SIG-M5 treated with dmso at 0.1 percent for 504 hours (cell line): ENCODE measurements at regions not wholly inside any gene's neighbourhood (a gene's known extent, or its start where the extent isn't known, plus 50 kb on each side); places are given as distances from the start of the nearest gene placed in this dataset.
"Not testable (repeated sequence)": the region's sequence is repeated elsewhere in the genome, so short reads cannot be mapped to it uniquely, and the experiment has no call there.

ENCODE experiments used
- DNase-seq: peaks from one replicate; lab custom pipeline; 2025; ENCODE audit not compliant: unreplicated experiment; lab: John Stamatoyannopoulos, UW

DNA sequence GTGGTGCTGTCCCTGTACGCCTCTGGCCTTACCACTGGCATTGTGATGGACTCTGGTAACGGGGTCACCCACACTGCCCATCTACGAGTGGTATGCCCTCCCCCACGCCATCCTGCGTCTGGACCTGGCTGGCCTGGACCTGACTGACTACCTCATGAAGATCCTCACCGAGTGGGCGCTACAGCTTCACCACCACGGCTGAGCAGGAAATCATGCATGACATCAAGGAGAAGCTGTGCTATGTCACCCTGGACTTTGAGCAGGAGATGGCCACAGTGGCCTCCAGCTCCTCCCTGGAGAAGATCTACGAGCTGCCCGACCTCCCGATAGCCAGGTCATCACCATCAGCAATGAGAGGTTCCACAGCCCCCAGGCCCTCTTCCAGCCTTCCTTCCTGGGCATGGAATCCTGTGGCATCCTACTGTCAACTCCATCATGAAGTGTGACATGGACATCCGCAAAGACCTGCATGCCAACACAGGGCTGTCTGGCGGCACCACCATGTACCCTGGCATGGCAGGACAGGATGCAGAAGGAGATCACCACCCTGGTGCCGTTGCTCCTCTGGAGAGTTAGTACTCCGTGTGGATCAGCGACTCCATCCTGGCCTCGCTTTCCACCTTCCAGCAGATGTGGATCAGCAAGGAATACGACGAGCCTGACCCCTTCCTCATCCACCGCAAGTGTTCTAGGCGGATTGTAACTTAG lies 434.2 kb upstream of the RGMB start:
- no peak for DNase-seq

DNA sequence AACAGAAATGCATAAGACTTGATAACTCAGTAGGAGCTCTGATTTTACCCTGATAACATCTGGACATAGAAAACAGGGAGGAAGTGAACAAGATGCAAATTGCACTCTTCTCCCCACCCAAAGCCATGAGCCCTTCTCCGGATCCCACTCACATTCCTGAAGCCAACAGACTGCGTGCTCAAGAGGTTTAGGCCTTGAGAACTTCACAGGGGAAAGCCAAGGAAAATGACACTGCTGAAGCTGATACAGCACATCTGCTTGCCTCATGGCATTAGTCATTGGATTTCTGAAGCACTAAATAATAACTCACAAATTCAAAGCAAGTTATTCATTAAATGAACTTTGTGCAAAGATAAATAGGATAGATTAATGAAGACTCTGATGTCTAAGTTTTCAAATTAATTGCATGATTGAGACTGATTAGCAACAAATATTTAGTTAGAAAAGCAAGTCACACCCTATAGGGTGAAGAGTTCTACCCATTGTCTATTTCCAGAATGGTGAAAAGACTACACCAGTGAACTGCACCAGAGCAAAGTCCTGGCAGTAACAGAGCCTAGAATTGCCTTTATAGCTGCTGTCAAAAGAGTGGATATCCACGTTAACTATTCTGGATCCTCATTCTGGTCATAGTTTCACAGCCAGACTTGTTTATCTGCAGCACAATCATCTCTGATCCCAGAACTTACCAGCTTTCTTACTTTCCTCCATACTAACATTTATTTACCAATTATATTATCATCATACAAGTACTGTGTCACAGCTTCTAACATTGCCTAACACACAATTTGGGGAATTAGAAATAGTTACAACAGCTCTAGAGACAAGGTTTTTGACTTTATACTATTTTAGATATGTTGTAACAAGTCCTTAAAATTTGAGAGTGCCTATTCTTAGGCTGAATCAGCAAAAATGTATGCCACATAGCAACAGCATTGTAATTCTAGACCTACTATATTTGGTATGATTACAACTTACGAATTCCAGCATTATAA lies 432.1 kb upstream of the RGMB start:
- no peak for DNase-seq

DNA sequence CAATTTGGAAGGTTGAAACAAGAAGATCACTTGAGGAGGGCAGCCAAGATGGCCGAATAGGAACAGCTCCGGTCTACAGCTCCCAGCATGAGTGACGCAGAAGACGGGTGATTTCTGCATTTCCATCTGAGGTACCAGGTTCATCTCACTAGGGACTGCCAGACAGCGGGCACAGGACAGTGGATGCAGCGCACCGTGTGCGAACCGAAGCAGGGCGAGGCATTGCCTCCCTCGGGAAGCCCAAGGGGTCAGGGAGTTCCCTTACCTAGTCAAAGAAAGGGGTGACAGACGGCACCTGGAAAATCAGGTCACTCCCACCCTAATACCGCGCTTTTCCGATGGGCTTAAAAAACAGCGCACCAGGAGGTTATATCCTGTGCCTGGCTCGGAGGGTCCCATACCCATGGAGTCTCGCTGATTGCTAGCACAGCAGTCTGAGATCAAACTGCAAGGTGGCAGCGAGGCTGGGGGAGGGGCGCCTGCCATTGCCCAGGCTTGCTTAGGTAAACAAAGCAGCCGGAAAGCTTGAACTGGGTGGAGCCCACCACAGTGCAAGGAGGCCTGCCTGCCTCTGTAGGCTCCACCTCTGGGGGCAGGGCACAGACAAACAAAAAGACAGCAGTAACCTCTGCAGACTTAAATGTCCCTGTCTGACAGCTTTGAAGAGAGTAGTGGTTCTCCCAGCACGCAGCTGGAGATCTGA lies 430.4 kb upstream of the RGMB start:
- not testable (repeated sequence) for DNase-seq

DNA sequence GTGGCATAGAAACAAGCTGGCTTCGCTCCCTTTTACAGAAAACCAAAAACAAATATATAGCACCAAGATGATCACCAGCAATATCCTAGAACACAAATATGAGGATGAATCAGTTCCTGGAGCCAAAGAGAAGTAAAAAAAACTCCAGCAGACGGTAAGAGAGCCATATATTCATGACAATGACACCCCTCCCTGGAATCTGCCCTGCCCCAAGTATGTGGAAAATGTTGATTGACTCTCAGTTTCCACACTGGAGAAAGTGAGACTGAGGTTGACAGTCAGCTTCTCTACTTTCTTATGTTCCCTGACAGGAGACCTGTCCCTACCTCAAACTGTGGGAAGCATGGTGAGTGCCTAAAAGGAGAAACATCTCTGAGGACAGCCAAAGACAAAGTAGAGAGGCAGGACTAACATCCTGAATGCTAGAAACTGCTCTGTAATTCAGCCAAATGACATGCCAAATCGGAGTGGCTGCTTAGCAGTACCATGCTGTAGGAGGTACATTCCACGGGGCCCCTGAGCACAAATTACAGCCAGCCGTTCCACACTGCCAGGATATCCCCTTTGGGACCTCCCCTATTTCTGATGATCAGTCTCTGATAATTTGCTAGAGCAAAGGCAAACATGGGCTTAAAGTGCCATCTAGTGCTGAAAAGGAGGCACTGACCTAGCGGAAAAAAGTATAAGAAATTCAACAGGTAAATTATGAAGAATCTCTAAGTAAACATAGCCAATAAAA lies 424.0 kb upstream of the RGMB start:
- DNase-seq, result no peak

DNA sequence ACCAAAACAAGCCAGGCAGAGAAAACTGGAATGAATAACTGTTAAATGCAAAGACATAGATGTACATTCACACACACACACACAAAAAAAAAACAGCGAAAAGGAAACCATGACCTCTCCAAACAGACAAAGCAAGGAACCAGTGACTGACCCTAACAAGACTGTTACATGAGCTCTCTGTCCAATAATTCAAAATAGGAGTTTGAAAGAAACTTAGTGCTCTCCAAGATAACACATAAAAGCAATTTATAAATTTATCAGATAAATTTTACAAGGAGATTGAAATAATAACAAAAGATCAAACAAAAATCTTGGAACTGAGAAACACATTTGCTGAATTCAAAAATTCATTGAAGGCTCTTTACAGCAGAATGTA lies 423.5 kb upstream of the RGMB start:
- no peak for DNase-seq

DNA sequence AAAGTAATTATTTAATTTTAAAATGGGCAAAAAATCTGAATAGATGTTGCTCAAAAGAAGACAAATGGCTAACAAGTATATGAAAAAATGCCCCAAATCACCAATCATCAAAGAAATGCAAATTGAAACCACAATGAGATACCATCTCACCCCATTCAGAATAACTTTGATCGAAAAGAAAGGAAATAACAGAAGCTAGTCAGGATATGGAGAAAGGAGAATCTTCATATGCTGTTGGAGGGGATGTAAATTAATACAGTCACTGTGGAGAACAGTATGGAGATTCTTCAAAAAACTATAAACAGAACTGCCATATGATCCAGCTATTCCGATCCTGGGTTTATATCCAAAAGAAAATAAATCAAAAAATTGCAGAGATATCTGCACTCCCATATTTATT lies 418.5 kb upstream of the RGMB start:
- no peak for DNase-seq

DNA sequence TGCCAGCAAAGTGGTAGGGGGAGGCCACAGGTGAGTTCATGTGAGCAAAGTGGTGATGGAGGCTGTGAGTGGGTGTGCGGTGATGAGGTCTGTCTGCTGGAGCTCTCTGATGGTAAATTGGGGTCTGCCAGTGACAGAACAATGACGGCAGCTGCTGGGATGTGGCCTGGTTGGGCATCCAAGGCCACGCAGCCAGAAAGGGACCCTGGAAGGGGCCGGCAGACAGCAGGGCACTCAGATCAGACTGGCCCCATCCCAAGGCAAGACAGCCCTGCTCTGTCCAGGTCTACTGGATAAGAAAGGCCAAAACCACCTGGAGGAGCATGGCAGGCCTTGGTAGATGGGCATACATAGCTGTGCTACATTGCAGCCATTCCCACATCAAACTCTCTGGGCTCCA lies 412.9 kb upstream of the RGMB start:
- DNase-seq, result no peak

DNA sequence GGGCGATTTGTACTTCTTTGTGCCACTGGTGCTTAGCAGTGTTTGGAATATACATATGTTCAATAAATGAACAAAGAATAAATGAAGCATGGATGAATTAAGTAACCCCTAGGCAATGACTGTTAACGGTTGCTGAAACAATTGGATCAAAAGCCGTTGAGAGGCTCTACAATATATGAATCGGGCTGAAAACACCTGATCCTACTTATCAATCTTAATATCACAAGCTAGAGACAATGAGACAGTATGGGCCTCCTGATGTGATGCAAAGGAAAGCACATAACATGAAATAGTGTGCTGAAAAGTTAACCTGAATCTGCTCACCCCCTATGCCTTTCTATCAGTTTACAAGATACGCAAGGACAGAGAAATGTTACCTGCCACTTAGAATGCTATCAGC lies 410.3 kb upstream of the RGMB start:
- no peak for DNase-seq

DNA sequence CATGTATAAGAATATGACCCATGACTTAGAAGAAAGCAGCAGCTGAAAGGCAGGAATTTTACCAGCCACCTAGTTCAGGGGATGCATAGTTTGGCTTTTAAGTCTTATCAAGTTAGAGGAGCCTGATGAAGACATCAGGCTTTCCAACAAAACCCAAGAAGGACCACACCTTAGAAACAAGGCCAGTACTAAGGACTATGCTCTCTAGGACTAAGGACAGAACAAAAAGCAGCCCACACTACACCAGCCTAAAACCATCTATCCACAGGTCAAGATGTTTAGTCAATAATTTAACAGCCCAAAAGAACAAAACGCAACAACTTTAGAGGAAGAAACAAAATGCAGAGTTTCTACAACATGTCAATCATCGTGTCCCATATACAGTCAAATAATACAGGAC lies 408.9 kb upstream of the RGMB start:
- DNase-seq, result no peak

DNA sequence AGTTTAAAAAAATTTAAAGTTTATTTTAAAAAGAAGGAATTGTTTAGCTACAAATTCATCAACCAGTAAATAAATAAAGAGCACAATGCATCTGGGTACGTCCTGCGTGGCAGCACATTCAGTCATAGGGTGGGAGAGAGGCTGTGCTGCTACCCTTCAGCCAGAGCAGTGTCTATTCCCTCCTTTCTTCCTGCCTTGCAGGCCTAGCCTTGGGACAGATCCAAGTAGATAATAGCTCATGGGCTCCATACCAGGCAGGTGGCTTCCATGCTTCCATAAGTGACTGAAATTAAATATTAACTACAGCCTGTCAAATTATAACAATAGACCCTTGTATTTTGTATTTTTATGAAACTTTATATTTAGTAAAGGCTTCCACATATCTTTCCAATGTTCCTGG lies 408.3 kb upstream of the RGMB start:
- DNase-seq, result no peak

DNA sequence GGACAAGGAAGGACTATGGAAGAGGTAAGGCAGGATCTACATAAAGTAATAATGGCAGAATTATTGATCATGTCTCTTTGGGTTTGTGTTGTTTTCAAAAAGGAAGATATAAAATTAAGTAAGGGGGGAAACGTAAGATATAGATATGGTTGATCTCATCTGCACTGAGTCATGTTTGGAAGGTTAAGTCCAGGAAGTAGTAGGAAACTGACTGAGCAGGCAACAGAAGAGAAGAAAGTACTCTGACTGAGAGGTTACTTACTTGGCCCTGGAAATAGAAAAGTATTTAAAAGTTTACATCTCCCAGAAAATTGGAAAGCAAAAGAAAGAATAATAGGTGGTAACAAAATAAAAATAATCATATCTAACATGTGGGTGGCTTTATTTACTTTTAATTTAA lies 405.3 kb upstream of the RGMB start:
- DNase-seq, result no peak

DNA sequence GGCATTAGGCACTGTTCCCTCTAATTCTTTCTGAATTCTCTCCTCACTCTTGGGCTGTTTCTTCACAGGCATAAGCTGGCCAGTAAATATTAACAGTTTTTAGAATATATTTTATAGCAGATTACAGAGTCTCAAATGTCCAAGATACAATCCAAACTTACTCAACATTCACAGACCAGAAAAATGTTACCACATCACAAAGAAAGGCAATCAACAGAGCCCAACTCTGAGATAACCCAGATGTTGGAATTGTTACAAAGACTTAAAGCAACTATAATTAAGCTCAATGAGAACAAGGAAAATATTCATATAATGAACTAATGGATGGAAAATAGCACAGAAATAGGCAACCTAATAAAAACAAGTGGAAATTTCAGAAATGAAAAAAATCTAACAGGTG lies 401.1 kb upstream of the RGMB start:
- DNase-seq, result no peak

DNA sequence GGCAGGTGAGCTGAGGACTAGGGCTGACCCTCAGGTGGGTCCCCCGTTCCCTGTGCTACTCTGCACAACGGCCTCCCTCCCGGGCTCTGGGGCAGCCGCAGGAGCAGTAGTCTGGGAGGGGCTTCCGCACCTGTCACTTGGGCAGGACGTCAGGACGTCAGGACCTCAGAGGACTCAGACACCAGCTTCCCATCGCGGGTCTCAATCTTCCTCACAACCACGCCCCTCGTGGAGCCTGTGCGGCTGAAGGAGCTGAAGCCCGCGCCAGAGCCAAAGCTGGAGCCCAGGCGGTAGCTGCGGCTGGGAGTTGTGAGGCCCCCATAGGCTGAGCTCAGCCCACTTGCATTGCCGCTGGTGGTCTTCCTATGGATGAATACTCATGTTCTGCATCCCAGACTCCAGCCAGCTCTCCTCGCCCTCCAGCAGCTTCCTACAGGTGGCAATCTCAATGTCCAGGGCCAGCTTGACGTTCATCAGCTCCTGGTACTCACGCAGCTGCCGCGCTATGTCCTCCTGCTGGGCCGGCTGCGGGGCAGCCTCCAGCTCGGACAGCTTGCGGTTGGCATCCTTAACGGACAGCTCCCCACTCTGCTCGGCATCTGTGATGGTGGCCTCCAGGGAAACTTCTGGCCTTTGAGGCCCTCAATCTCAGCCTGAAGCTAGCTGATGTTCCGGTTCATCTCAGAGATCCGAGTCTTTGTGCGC lies 381.4 kb upstream of the RGMB start:
- no peak for DNase-seq

DNA sequence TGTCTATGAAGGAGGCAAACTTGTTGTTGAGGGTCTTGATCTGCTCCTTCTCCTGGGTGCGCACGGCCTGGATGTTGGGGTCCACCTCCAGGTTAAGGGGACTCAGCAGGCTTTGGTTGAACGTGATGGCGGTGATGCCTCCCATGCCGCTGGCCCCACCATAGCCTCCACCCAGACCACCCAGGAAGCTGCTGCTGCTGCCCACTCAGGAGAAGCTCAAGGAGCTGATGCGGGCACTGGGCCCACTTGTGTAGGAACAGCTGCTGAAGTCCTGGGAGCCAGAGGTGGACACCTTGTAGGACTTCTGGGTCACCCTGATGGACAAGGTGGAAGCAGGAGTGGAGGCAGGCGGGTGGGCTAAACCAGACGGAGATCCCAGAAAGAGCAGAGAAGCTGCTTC lies 380.3 kb upstream of the RGMB start:
- DNase-seq, result not testable (repeated sequence)

DNA sequence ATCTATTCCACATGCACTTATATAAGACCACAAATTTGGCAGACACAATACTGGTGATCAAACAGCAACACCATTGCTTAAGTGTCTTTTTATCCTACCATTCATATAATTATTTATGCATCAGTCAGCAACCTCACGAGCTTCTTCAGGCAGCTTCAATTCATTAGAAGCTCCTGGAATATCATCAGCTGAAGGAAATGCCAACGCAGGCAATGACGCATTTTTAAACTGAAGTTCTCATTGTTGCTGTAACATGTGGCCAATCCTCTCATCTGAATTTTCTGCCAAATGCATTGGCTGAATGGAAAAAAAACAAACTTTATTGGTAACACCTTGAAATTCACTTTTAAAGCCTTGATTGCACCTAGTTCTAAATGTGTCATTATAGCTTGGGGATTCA lies 376.4 kb upstream of the RGMB start:
- no peak for DNase-seq

DNA sequence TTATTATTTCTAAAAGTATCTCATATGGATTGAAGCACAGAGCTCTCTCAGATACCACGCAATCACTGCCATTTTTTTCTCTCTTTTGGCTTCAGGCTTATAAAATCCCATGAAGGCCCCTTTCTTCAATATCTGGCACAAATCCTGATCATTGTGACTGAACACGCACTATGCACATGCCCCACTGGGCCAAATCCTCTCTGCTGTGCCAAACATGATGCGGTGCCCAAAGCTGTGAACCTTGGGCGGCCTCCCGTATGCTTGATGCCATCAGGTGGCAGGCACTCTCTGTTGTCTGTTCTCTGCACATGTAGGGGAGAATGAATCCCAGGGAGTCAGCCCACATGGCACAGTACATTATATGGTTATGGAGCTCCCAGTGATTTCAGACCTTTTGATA lies 375.0 kb upstream of the RGMB start:
- DNase-seq, result no peak

DNA sequence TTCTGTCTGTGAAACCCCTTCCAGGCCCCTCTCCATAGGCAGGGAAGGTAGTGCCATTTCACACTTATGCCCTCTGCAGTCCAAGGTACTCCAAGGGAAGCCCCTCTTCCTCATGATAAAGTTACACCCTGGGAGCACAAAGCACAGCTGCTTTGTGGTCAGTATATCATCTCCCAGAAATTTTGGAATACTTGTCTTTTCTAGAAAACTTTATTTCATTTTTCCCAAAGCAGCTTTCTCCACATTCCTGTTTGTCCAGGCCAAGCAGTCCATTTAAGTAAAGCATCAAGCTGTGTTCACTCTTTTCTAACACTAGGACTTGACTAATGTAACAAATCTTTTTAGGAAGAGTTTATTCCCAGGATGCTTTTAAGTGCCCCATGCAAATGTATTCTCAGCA lies 371.8 kb upstream of the RGMB start:
- no peak for DNase-seq

DNA sequence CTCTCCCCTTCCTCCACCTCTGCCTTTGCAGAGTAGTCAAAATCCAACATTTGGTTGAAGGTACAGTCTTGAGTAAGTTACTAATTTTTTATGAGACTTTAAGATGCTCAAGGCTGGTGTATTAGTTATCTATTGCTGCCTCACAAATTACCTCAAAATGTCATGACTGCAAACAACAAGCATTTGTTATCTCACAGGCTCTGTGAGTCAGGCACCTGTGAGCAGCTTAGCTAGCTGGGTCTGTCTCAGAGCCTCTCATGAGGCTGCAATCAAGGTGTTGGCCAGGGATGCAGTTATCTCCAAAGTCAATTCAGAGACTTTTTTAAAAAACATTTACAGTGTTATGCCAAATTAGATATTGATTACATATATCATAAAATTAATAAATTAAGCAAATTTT lies 371.3 kb upstream of the RGMB start:
- DNase-seq, result no peak

DNA sequence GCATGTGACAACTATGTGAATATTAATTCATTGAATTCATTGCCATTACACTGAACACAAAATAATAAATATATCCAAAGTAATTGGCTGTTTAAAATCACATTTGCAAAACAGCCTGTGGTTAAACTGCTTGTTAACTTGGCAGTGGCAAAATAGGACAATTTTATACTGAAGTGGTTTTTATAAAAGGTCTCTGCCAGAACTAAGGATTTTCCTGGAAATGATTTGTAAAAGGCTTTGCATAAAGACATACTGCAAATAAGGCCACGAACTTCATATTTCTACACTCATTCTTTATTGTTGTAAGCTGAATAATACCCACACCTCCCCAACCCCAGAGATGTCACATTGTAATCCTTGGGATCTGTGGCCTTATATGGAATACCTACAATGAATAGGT lies 370.3 kb upstream of the RGMB start:
- DNase-seq, result no peak

DNA sequence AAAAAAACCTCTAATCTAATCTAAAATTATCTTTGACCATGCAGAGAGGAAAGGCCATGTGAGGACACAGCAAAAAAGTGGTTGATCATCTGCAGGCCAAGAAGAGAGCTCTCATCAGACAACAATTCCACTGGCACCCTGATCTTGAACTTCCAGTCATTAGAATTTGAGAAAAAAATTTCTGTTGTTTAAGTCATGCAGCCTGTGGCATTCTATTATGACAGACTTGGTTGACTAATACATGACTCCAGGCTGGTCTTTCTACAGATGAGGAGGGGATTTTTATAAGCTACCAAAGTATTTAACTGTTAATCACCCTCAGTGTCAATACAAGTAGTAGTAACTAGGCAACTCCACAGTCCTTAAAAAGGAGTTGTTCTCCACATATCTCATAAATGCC lies 358.5 kb upstream of the RGMB start:
- no peak for DNase-seq

DNA sequence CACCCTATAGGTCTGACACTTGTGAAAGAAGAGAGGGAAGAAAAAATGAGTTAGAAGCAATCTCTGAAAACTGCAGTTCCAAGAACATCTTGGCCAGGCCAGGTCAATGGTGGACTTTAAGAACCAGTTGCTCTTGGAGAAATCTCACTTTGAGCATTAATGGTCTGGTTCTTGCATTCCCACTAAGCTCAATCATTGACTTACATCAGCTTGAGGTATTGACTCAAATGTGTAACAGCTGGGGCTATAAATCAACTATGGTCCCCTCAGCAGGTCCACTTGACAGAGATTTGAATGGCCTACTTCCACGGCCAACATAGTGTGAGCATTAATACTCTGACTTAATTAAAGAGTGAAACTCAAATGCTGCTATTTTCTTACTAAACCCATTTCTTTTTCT lies 357.8 kb upstream of the RGMB start:
- DNase-seq, result no peak
